Thoracic aorta (tissue), 2 donors: ENCODE measurements at regions not wholly inside any gene's neighbourhood (a gene's known extent, or its start where the extent isn't known, plus 50 kb on each side); places are given as distances from the start of the nearest gene placed in this dataset.

Experiments
- ATAC-seq: fragments of 150-250 bp; one replicate; pipeline ENCODE4 v1.8.0; 2017; ENCODE audit warnings: low read depth; ENCODE audit not compliant: insufficient number of reproducible peaks, low FRiP score
- DNase-seq: peaks from one replicate; pipeline ENCODE4 v3.0.0-alpha.2; 2020; ENCODE audit warnings: low spot score
- H3K27ac ChIP-seq, 2 donors: fragments of 200-600 bp; sonication (generic); 1 replicate in 1 of 2; 2 replicates in 1 of 2; pipeline ENCODE4 v1.5.1; 2016; ENCODE audit warnings: mild to moderate bottlenecking in 2 of 2, moderate library complexity in 2 of 2
- H3K27me3 ChIP-seq: fragments of 200-600 bp; sonication (generic); replicated peaks from 2 replicates; pipeline ENCODE4 v1.6.0; 2016; ENCODE audit warnings: mild to moderate bottlenecking; ENCODE audit not compliant: insufficient read depth
- H3K36me3 ChIP-seq: fragments of 200-600 bp; sonication (generic); one replicate; pipeline ENCODE4 v1.5.1; 2016
- H3K4me1 ChIP-seq, 2 donors: fragments of 200-600 bp; sonication (generic); 1 replicate in 1 of 2; 2 replicates in 1 of 2; pipeline versions ENCODE4 v1.5.1 to v1.6.0; 2016; ENCODE audit warnings: low read depth in 2 of 2, mild to moderate bottlenecking in 1 of 2; ENCODE audit not compliant: control insufficient read depth in 1 of 2
- H3K4me3 ChIP-seq: fragments of 200-600 bp; sonication (generic); 2 replicates; pipeline ENCODE4 v1.5.1; 2016; ENCODE audit warnings: mild to moderate bottlenecking
- H3K9me3 ChIP-seq: fragments of 200-600 bp; sonication (generic); 2 replicates; pipeline ENCODE4 v1.5.1; 2016
- TF ChIP-seq, protein P1 (sequence below): fragments of 200-600 bp; sonication (generic); IDR thresholded peaks from one replicate; pipeline ENCODE4 v1.5.1; 2019; ENCODE audit warnings: antibody characterized with exemption

DNA sequence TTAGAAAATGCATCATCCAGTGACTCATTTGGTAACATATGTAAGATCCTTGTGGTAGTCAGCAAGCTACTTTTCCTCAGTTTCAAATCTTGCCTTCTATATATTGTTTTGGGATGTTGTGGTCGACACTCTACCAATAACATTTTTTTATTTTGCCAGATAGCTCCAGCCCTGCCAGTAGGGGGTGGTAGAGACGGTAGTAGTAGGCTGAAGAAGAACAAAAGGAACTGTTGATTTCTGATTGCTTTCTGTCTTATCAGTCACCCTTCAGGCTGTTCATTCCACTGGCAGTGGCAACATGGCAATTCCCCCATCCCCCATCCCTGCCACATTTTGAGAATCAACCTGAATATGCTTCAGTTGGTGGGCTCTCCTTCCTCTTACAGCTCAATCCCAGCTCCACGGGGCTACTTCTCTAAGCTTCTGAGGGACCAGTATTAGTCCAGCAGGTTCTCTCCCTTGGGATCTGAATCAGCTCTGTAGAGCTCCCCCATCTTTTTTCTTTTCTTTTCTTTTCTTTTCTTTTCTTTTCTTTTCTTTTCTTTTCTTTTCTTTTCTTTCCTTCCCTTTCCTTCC is 171.5 kb upstream of the VEGFC start:
- ATAC-seq (no peak), DNase-seq (no peak)
- no peaks in the 10 kb centered on the region for H3K9me3 ChIP-seq
- no peaks in the 10 kb centered on the region for H3K36me3 ChIP-seq
- TF ChIP-seq, protein P1, sequence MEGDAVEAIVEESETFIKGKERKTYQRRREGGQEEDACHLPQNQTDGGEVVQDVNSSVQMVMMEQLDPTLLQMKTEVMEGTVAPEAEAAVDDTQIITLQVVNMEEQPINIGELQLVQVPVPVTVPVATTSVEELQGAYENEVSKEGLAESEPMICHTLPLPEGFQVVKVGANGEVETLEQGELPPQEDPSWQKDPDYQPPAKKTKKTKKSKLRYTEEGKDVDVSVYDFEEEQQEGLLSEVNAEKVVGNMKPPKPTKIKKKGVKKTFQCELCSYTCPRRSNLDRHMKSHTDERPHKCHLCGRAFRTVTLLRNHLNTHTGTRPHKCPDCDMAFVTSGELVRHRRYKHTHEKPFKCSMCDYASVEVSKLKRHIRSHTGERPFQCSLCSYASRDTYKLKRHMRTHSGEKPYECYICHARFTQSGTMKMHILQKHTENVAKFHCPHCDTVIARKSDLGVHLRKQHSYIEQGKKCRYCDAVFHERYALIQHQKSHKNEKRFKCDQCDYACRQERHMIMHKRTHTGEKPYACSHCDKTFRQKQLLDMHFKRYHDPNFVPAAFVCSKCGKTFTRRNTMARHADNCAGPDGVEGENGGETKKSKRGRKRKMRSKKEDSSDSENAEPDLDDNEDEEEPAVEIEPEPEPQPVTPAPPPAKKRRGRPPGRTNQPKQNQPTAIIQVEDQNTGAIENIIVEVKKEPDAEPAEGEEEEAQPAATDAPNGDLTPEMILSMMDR = no peak
- no peaks in the 10 kb centered on the region for H3K4me1 ChIP-seq
- H3K27me3 ChIP-seq = no peaks in the 10 kb centered on the region
- no peak overlapping the region for H3K4me3 ChIP-seq
- H3K27ac ChIP-seq = no peak overlapping the region

DNA sequence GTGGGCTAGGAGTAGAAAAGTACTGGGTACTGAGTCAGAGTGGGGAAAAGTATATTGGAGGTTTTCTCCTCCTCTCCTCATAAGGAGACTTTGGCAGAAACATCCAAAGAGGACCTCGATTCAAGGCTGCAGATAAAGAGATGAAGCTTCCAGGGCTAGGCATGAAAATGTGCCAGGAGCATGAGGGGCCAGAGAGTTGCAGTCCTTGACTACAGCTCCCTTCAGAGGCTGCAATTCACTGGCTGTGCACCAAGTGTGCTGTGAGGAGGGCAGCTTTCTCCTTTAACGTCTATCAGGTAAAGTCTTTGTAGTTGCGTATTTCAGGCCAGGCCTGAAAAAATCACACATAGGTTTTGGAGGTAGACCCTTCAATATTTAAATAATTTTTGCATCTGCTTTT is 174.9 kb upstream of the VEGFC start:
- Histone ChIP-seq H3K9me3 (no peaks in the 10 kb centered on the region), H3K36me3 (no peaks in the 10 kb centered on the region), H3K4me3 (no peak overlapping the region), H3K4me1 (no peaks in the 10 kb centered on the region), H3K27me3 (no peaks in the 10 kb centered on the region), H3K27ac (no peak overlapping the region)
- ATAC-seq = no peak
- TF ChIP-seq, protein P1 = no peak
- DNase-seq = no peak

DNA sequence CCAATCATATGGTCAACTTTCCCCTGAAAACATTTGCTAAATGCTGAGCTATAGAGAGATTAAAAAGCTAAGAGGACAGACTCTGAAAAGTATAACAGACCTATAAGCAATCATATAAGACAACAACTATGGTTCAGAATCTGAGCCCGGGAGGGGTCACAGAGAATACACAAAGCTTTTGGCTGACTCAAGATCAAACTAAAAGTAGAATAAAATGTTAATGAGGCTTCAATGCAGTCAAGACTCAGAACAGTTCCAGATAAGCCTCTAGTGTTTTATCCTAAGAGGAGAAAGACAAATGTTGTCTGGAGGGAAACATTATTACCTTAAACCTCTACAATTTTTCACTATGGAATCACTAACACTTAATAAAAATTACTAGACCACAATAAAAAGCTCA is 175.4 kb upstream of the VEGFC start:
- ATAC-seq (no peak), DNase-seq (no peak)
- no peaks in the 10 kb centered on the region for H3K9me3 ChIP-seq
- H3K4me1 ChIP-seq = no peaks in the 10 kb centered on the region
- no peak overlapping the region for H3K27ac ChIP-seq
- no peaks in the 10 kb centered on the region for H3K27me3 ChIP-seq
- H3K36me3 ChIP-seq = no peaks in the 10 kb centered on the region
- TF ChIP-seq, protein P1 = no peak
- H3K4me3 ChIP-seq = no peak overlapping the region

DNA sequence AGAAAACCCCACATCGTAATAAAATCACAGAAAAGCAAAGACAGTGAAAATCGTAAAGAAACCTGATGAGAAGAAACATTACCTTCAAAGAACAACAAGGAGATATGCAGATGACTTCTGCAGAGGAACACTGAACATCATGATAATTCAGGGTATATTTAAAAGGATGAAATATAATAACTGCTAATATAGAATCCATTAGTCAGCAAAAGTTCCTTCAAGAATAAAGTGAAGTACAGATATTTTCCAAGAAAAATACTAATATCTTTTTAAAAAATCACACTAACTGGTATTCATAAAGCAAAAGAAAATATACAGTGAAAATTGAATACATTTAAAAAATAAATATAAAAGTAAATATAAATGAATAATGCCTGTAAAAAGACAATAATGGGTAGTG is 176.3 kb upstream of the VEGFC start:
- H3K4me3 ChIP-seq = no peak overlapping the region
- H3K4me1 ChIP-seq = no peaks in the 10 kb centered on the region
- no peak overlapping the region for H3K27ac ChIP-seq
- H3K9me3 ChIP-seq = no peaks in the 10 kb centered on the region
- H3K36me3 ChIP-seq = no peaks in the 10 kb centered on the region
- ATAC-seq = no peak
- TF ChIP-seq, protein P1 = no peak
- H3K27me3 ChIP-seq = no peaks in the 10 kb centered on the region
- DNase-seq = no peak

DNA sequence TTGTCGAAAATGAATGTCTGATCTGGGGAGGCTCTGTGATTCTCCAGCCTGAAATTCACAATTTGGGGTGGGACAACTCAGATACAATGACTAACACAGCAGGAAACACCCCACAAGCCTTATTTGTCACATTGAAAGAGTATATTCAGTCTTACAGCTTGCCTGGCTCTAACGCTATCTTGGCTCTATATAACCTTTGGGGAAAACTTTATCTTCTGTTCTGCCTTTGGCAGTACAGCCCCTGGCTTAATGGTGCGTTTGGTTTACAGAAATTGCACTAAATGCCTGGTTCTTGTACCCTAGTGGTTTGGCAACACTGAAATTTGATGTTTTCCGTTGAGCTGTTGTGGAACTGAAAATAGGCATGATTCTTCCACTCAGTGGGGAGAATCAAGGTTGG is 178.1 kb upstream of the VEGFC start:
- TF ChIP-seq, protein P1 = no peak
- no peaks in the 10 kb centered on the region for H3K4me1 ChIP-seq
- no peaks in the 10 kb centered on the region for H3K36me3 ChIP-seq
- H3K27me3 ChIP-seq = no peaks in the 10 kb centered on the region
- DNase-seq (no peak), ATAC-seq (no peak)
- no peak overlapping the region for H3K4me3 ChIP-seq
- no peaks in the 10 kb centered on the region for H3K9me3 ChIP-seq
- H3K27ac ChIP-seq = no peak overlapping the region
